ENCODE measurements at regions not wholly inside any gene's neighbourhood (a gene's known extent, or its start where the extent isn't known, plus 50 kb on each side); places are given as distances from the start of the nearest gene placed in this dataset.

GRCh38 chr13:24002206-24002815 is 105.0 kb upstream of the C1QTNF9B start:
- DNase-seq (ENCODE audit: low read depth, low spot score): no peak
- ChIA-PET POLR2A (no interaction called here), CTCF (no interaction called here)
- no peak overlapping the region for H3K4me3 ChIP-seq (replicated peaks in 1 of 3; ENCODE audit: insufficient read depth in 1 of 3, low read depth in 1 of 3, low read length in 3 of 3)
- no peak overlapping the region for H3K27ac ChIP-seq (ENCODE audit: insufficient read depth, low read depth, low read length)
- intact Hi-C loops (cut with micrococcal nuclease): no loop called here
- no peaks in the 10 kb centered on the region for H3K9me1 ChIP-seq (replicated peaks; ENCODE audit: control insufficient read depth, extremely low read depth, insufficient read depth, low read length)
- no peaks in the 10 kb centered on the region for H3K79me2 ChIP-seq (ENCODE audit: control insufficient read depth, insufficient read depth, low read length)
- no TSS peak for BruUV-seq (replicated peaks)
- H3K27me3 ChIP-seq (ENCODE audit: control insufficient read depth in 2 of 2, insufficient read depth in 2 of 2, low read length in 2 of 2): peaks cover 5 to 12% of the 10 kb centered on the region in 2 experiments
- no peaks in the 10 kb centered on the region for H3K36me3 ChIP-seq (ENCODE audit: control insufficient read depth in 2 of 2, extremely low read depth in 1 of 2, insufficient read depth in 2 of 2, low read length in 2 of 2)
- TF ChIP-seq POLR2AphosphoS5 (IDR thresholded peaks at IDR 0.05; ENCODE audit: insufficient read depth, low read depth, low read length) (no peak), EZH2 (IDR thresholded peaks at IDR 0.05; ENCODE audit: borderline replicate concordance, low read depth, low read length, severe bottlenecking) (no peak), POLR2A (IDR thresholded peaks at IDR 0.05; ENCODE audit: low read depth, low read length) (no peak), MAX (IDR thresholded peaks at IDR 0.05; ENCODE audit: insufficient read depth, insufficient read length) (no peak), MYC (IDR thresholded peaks at IDR 0.05; ENCODE audit: low read depth, low read length) (no peak), JUN (IDR thresholded peaks at IDR 0.05; ENCODE audit: borderline replicate concordance, insufficient read depth, insufficient read length, low read depth) (no peak), FOS (IDR thresholded peaks at IDR 0.05; ENCODE audit: borderline replicate concordance, insufficient read depth, low read length) (no peak)
- dilution Hi-C loops (cut with MboI; ENCODE audit: extremely low pct_ligation_motif_present, low sequenced_read_pairs): no loop called here
- no peak overlapping the region for H2AFZ ChIP-seq (ENCODE audit: low read depth, low read length)
- H3K4me1 ChIP-seq (ENCODE audit: control insufficient read depth, extremely low read depth, insufficient read depth, low read length): no peaks in the 10 kb centered on the region
- no peak for FAIRE-seq
- no peak overlapping the region for H3K9ac ChIP-seq (replicated peaks; ENCODE audit: extremely low read depth, insufficient read depth, low read length)
- no peaks in the 10 kb centered on the region for H4K20me1 ChIP-seq (replicated peaks; ENCODE audit: control insufficient read depth, extremely low read depth, insufficient read depth, low read length)
- no peaks in the 10 kb centered on the region for H3K9me3 ChIP-seq (replicated peaks; ENCODE audit: control insufficient read depth, insufficient read depth, low read length)
- H3K4me2 ChIP-seq (ENCODE audit: insufficient read depth, low read length): no peak overlapping the region

All from endothelial cell of umbilical vein (primary cell).